GM19239 (cell line): ENCODE measurements at regions not wholly inside any gene's neighbourhood (a gene's known extent, or its start where the extent isn't known, plus 50 kb on each side); places are given as distances from the start of the nearest gene placed in this dataset.

ENCODE experiments used
- DNase-seq: peaks from one replicate; pipeline ENCODE4 v3.0.0; 2011; ENCODE audit warnings: low spot score; ENCODE audit not compliant: insufficient read length
- FAIRE-seq: peaks from 2 replicates; lab custom pipeline; 2011; peaks lifted over from hg19 to GRCh38; lab: Jason Lieb, UNC

- FAIRE-seq = no peak
- no peak for DNase-seq
Measured at GRCh38 chr6:137357948-137358266, 136.3 kb downstream of the OLIG3 start.

GRCh38 chr6:137357263-137357947 lies 136.8 kb downstream of the OLIG3 start:
- FAIRE-seq = no peak
- no peak for DNase-seq

GRCh38 chr6:137353842-137354397 lies 134.7 kb upstream of the IFNGR1 start:
- FAIRE-seq = no peak
- no peak for DNase-seq

- FAIRE-seq (no peak), DNase-seq (no peak)
Measured at GRCh38 chr6:137353346-137353745, 134.2 kb upstream of the IFNGR1 start.

- no peak for FAIRE-seq
- DNase-seq = no peak
Measured at GRCh38 chr6:137352859-137353258, 133.7 kb upstream of the IFNGR1 start.

- no peak for DNase-seq
- FAIRE-seq = no peak
Measured at GRCh38 chr6:137351890-137352289, 132.7 kb upstream of the IFNGR1 start.

- FAIRE-seq (no peak), DNase-seq (no peak)
Measured at GRCh38 chr6:137350857-137351256, 131.7 kb upstream of the IFNGR1 start.

- no peak for DNase-seq
- no peak for FAIRE-seq
Measured at GRCh38 chr6:137349856-137350830, 131.0 kb upstream of the IFNGR1 start.

GRCh38 chr6:137348777-137349176 lies 129.6 kb upstream of the IFNGR1 start:
- DNase-seq (no peak), FAIRE-seq (no peak)

- no peak for DNase-seq
- no peak for FAIRE-seq
Measured at GRCh38 chr6:137343241-137343640, 124.1 kb upstream of the IFNGR1 start.

GRCh38 chr6:137342607-137343190 lies 123.5 kb upstream of the IFNGR1 start:
- no peak for DNase-seq
- FAIRE-seq = no peak

GRCh38 chr6:137341681-137342195 lies 122.6 kb upstream of the IFNGR1 start:
- FAIRE-seq = no peak
- DNase-seq = no peak

GRCh38 chr6:137339929-137340559 lies 120.9 kb upstream of the IFNGR1 start:
- FAIRE-seq = no peak

GRCh38 chr6:137334884-137335283 lies 115.7 kb upstream of the IFNGR1 start:
- DNase-seq (no peak), FAIRE-seq (no peak)

More at GRCh38 chr6:137339929-137340559, 120.9 kb upstream of the IFNGR1 start:
- DNase-seq = no peak

GRCh38 chr6:137334094-137334493 lies 114.9 kb upstream of the IFNGR1 start:
- DNase-seq = no peak
- peak; percentile 23 for FAIRE-seq

- DNase-seq (no peak), FAIRE-seq (no peak)
Measured at GRCh38 chr6:137332637-137333280, 113.6 kb upstream of the IFNGR1 start.

GRCh38 chr6:137323860-137324259 lies 104.7 kb upstream of the IFNGR1 start:
- FAIRE-seq (peak; percentile 49), DNase-seq (no peak)

GRCh38 chr6:137320271-137320670 lies 101.1 kb upstream of the IFNGR1 start:
- FAIRE-seq (no peak), DNase-seq (no peak)

- DNase-seq = no peak
Measured at GRCh38 chr6:137316626-137317025, 97.4 kb upstream of the IFNGR1 start.

GRCh38 chr6:137315081-137315480 lies 95.9 kb upstream of the IFNGR1 start:
- no peak for DNase-seq
- FAIRE-seq = no peak

More at GRCh38 chr6:137316626-137317025, 97.4 kb upstream of the IFNGR1 start:
- FAIRE-seq = no peak
